ENCODE measurements at regions not wholly inside any gene's neighbourhood (a gene's known extent, or its start where the extent isn't known, plus 50 kb on each side); places are given as distances from the start of the nearest gene placed in this dataset.
"Not testable (repeated sequence)": the region's sequence is repeated elsewhere in the genome, so short reads cannot be mapped to it uniquely, and the experiment has no call there.

DNA sequence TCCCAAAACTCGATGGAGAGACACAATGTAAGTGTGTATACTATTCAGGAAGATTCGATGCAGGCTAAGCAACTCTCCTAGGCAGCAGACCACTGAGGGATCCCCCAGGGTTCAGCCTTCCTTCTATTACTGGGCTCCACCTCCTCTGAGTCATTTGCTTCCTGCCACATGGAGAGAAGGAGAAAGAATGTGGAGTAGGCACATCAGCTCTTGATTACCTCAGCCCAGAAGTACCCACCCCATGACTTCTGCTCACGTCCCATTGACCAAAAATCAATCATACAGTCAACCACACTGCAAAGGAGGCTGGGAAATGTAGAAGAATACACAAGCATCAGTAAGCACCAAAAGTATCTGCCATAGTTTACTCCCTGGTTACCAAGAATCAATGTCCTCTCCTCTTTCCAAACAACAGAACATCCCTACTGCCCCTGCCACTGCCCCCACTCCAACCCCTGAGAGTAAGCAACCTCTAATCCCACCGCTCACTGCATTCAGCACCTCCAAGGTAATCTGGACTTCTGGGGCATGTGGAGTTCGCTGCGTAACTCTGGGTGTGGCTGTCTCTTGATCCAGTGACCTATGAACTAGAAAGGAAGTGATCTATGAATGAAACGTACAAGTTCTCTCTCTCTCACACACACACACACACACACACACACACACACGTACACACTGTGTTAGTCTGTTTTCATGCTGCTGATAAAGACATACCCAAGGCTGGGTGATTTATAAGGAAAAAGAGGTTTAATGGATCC lies 91.2 kb upstream of the C1QTNF7 start:
- no peak for ATAC-seq
- ChIA-PET RAD21 (ENCODE audit: unreplicated experiment) (no interaction called here), POLR2A (no interaction called here), SMC1A (ENCODE audit: uncharacterized antibody, unreplicated experiment) (no interaction called here), CTCF (no interaction called here)
- 40% methylated on average over 8 of the region's 8 CpGs for WGBS (ENCODE audit: insufficient coverage, insufficient replicate concordance, low lambda C conversion rate, missing lambda C conversion rate)
- no peak overlapping the region for H2AFZ ChIP-seq (ENCODE audit: control insufficient read depth, low read depth, low read length)
- DNase-seq (ENCODE audit: low read depth, low spot score) = no peak
- no peaks in the 10 kb centered on the region for H3K27me3 ChIP-seq (replicated peaks in 1 of 2; ENCODE audit: control insufficient read depth in 2 of 2, insufficient read depth in 2 of 2, low read length in 1 of 2)
- in situ Hi-C loops (cut with MboI) (no loop called here), intact Hi-C loops (cut with micrococcal nuclease; ENCODE audit: unreplicated experiment) (no loop called here)
- no peak overlapping the region for H3K4me2 ChIP-seq (ENCODE audit: control insufficient read depth, insufficient read depth)
- FAIRE-seq = no peak
- no peaks in the 10 kb centered on the region for H3K79me2 ChIP-seq (ENCODE audit: control insufficient read depth, insufficient read depth, low read length)
- no peaks in the 10 kb centered on the region for H3K4me1 ChIP-seq (ENCODE audit: control insufficient read depth, insufficient read depth, low read length)
- H3K9me3 ChIP-seq (replicated peaks; ENCODE audit: control insufficient read depth, insufficient read depth, low read length) = no peaks in the 10 kb centered on the region
- no peak overlapping the region for H3K9ac ChIP-seq (ENCODE audit: control insufficient read depth, insufficient read depth, low read length)
- BruUV-seq (replicated peaks) = no TSS peak
- H4K20me1 ChIP-seq (ENCODE audit: control insufficient read depth, insufficient read depth) = no peaks in the 10 kb centered on the region
- TF ChIP-seq SMAD1 (IDR thresholded peaks at IDR 0.05; ENCODE audit: low read depth, partially characterized antibody) (no peak), ZZZ3 (IDR thresholded peaks at IDR 0.05; ENCODE audit: control insufficient read depth, insufficient read length, low read depth) (no peak), RAD21 (IDR thresholded peaks at IDR 0.05; ENCODE audit: insufficient read depth, low read depth, low read length) (no peak), NR2C2 (IDR thresholded peaks at IDR 0.05; ENCODE audit: borderline replicate concordance, control insufficient read depth, insufficient read length, low read depth) (no peak), YBX1 (IDR thresholded peaks at IDR 0.05) (no peak), ZNF384 (IDR thresholded peaks at IDR 0.05; ENCODE audit: borderline replicate concordance, low read depth, low read length) (no peak), SPI1 (IDR thresholded peaks at IDR 0.05; ENCODE audit: borderline replicate concordance, insufficient read depth, low read depth, low read length) (no peak)
- no peaks in the 10 kb centered on the region for H3K36me3 ChIP-seq (ENCODE audit: control insufficient read depth in 2 of 2, insufficient read depth in 2 of 2, low read length in 1 of 2)
- no peak overlapping the region for H3K4me3 ChIP-seq
- no peak overlapping the region for H3K27ac ChIP-seq (ENCODE audit: control insufficient read depth, insufficient read depth)

DNA sequence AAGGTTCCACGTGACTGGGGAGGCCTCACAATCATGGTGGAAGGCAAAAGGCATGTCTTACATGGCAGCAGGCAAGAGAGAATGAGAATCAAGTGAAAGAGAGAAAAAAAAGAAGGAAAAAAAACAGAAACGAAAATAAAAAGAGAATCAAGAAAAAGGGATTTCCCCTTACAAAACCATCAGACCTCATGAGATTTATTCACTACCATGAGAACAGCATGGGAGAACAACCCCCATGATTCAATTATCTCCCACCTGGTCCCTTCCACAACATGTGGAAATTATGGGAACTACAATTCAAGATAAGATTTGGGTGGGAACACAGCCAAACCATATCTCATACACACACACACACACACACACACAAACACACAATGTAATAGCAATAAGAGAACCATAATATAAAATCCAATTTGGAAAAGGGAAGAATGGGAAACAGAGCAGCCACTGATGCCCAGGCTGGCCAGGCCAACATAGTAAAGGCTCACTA lies 90.6 kb upstream of the C1QTNF7 start:
- H3K4me3 ChIP-seq; POLR2A ChIA-PET; H3K27ac ChIP-seq (ENCODE audit: control insufficient read depth, insufficient read depth); H3K79me2 ChIP-seq (ENCODE audit: control insufficient read depth, insufficient read depth, low read length); BruUV-seq (replicated peaks); H3K4me1 ChIP-seq (ENCODE audit: control insufficient read depth, insufficient read depth, low read length); intact Hi-C loops (cut with micrococcal nuclease; ENCODE audit: unreplicated experiment); H3K4me2 ChIP-seq (ENCODE audit: control insufficient read depth, insufficient read depth); SMC1A ChIA-PET (ENCODE audit: uncharacterized antibody, unreplicated experiment); DNase-seq (ENCODE audit: low read depth, low spot score); H4K20me1 ChIP-seq (ENCODE audit: control insufficient read depth, insufficient read depth); H3K27me3 ChIP-seq (replicated peaks in 1 of 2; ENCODE audit: control insufficient read depth in 2 of 2, insufficient read depth in 2 of 2, low read length in 1 of 2); RAD21 ChIA-PET (ENCODE audit: unreplicated experiment); H3K9ac ChIP-seq (ENCODE audit: control insufficient read depth, insufficient read depth, low read length); in situ Hi-C loops (cut with MboI); FAIRE-seq; H3K9me3 ChIP-seq (replicated peaks; ENCODE audit: control insufficient read depth, insufficient read depth, low read length); H2AFZ ChIP-seq (ENCODE audit: control insufficient read depth, low read depth, low read length); H3K36me3 ChIP-seq (ENCODE audit: control insufficient read depth in 2 of 2, insufficient read depth in 2 of 2, low read length in 1 of 2); ATAC-seq: not testable (repeated sequence)
- 0% methylated on average over 2 of the region's 2 CpGs for WGBS (ENCODE audit: insufficient coverage, insufficient replicate concordance, low lambda C conversion rate, missing lambda C conversion rate)
- CTCF ChIA-PET = interaction anchor here (1.7 kb wide), 1 partner anchor 59 kb away, joined by 5 read pairs; no protein-coding TSS in a partner anchor
